ENCODE measurements at regions not wholly inside any gene's neighbourhood (a gene's known extent, or its start where the extent isn't known, plus 50 kb on each side); places are given as distances from the start of the nearest gene placed in this dataset.

- WGBS (ENCODE audit: low lambda C conversion rate), result 75% methylated on average over 6 of the region's 6 CpGs
- H4K20me1 ChIP-seq (ENCODE audit: insufficient read depth), result no peaks in the 10 kb centered on the region
- no peak overlapping the region for H3K4me3 ChIP-seq (ENCODE audit: low read depth in 2 of 2, low read length in 1 of 2)
- H3K4me1 ChIP-seq (ENCODE audit: control insufficient read depth in 1 of 2, insufficient read depth in 2 of 2, low read depth in 1 of 2, low read length in 1 of 2), result peaks cover 2 to 6% of the 10 kb centered on the region in 2 experiments; a peak in 2 of 4 replicates
- H2AFZ ChIP-seq (ENCODE audit: low read depth), result no peak overlapping the region
- H3K9me3 ChIP-seq, result no peaks in the 10 kb centered on the region
- no peak overlapping the region for H3K4me2 ChIP-seq
- H3K36me3 ChIP-seq (replicated peaks in 1 of 2; ENCODE audit: control insufficient read depth in 1 of 2, insufficient read depth in 2 of 2, low read length in 1 of 2), result no peaks in the 10 kb centered on the region
- CTCF ChIA-PET, result no interaction called here
- no peaks in the 10 kb centered on the region for H3K27me3 ChIP-seq (ENCODE audit: insufficient read depth)
- TF ChIP-seq MEF2A (IDR thresholded peaks at IDR 0.05; ENCODE audit: borderline replicate concordance, low read depth), result no peak
- no peak for TF ChIP-seq TEAD4 (IDR thresholded peaks at IDR 0.05; ENCODE audit: borderline replicate concordance, insufficient read depth)
- TF ChIP-seq TAF1 (IDR thresholded peaks at IDR 0.05; ENCODE audit: borderline replicate concordance, low read depth, low read length), result no peak
- TF ChIP-seq IRF3 (IDR thresholded peaks at IDR 0.05; ENCODE audit: low read depth, low read length), result no peak
- TF ChIP-seq RXRA (IDR thresholded peaks at IDR 0.05; ENCODE audit: borderline replicate concordance, low read depth), result no peak
- no peak for TF ChIP-seq PBX3 (IDR thresholded peaks at IDR 0.05)
- no peak for TF ChIP-seq NFIC (IDR thresholded peaks at IDR 0.05; ENCODE audit: borderline replicate concordance)
- no peak for TF ChIP-seq USF2 (IDR thresholded peaks at IDR 0.05; ENCODE audit: borderline replicate concordance, low read depth, low read length)
- no peak for TF ChIP-seq POLR2AphosphoS5 (IDR thresholded peaks at IDR 0.05; ENCODE audit: low read depth, low read length)
- no peak for TF ChIP-seq SMC3 (IDR thresholded peaks at IDR 0.05; ENCODE audit: low read depth, low read length)
- no peak for TF ChIP-seq GATA2 (CRISPR knock-in tag; IDR thresholded peaks at IDR 0.05)
- TF ChIP-seq CTCF (IDR thresholded peaks at IDR 0.05), result no peak
- no peak for TF ChIP-seq MAX (IDR thresholded peaks at IDR 0.05; ENCODE audit: low read depth)
- no peak for TF ChIP-seq FOXJ3 (CRISPR knock-in tag; IDR thresholded peaks at IDR 0.05)
- TF ChIP-seq ZBTB33 (IDR thresholded peaks at IDR 0.05; ENCODE audit: borderline replicate concordance, low read depth), result no peak
- H3K79me2 ChIP-seq (ENCODE audit: insufficient read depth), result no peaks in the 10 kb centered on the region
- H3F3A ChIP-seq (replicated peaks; ENCODE audit: insufficient read depth), result no peaks in the 10 kb centered on the region
- POLR2A ChIA-PET, result no interaction called here
- no peak overlapping the region for H3K9ac ChIP-seq
- H3K27ac ChIP-seq (ENCODE audit: low read depth in 2 of 2, low read length in 1 of 2), result no peak overlapping the region
- H3K9me2 ChIP-seq, result no peaks in the 10 kb centered on the region
- DNase-seq, result no peak
These were observed 178.0 kb upstream of the PIK3R1 start for GRCh38 chr5:68037546-68037945.
